ENCODE measurements at regions not wholly inside any gene's neighbourhood (a gene's known extent, or its start where the extent isn't known, plus 50 kb on each side); places are given as distances from the start of the nearest gene placed in this dataset.
"Not testable (repeated sequence)": the region's sequence is repeated elsewhere in the genome, so short reads cannot be mapped to it uniquely, and the experiment has no call there.

- DNase-seq = not testable (repeated sequence)
Measured at GRCh38 chr17:445839-446238, 93.2 kb upstream of the RPH3AL start, which contains the start of gene RFLNB. Gene RFLNB, minus strand, starts transcription at chr17:445939.

- DNase-seq = no peak
Measured at GRCh38 chr17:444879-445454, 92.4 kb upstream of the RPH3AL start.

- no peak for DNase-seq
Measured at GRCh38 chr17:443109-443508, 90.5 kb upstream of the RPH3AL start.

- DNase-seq = no peak
Measured at GRCh38 chr17:441155-441950, 88.7 kb upstream of the RPH3AL start.

- DNase-seq = no peak
Measured at GRCh38 chr17:438191-438590, 85.6 kb upstream of the RPH3AL start.

- no peak for DNase-seq
Measured at GRCh38 chr17:437545-437944, 84.9 kb upstream of the RPH3AL start.

GRCh38 chr17:436571-436970, 84.0 kb upstream of the RPH3AL start:
- DNase-seq = no peak

- DNase-seq = not testable (repeated sequence)
Measured at GRCh38 chr17:432471-432870, 79.9 kb upstream of the RPH3AL start.

GRCh38 chr17:431494-431893, 78.9 kb upstream of the RPH3AL start:
- no peak for DNase-seq

GRCh38 chr17:429589-429988, 77.0 kb upstream of the RPH3AL start:
- no peak for DNase-seq

GRCh38 chr17:428414-428813, 75.8 kb upstream of the RPH3AL start:
- no peak for DNase-seq

- no peak for DNase-seq
Measured at GRCh38 chr17:427891-428290, 75.3 kb upstream of the RPH3AL start.

GRCh38 chr17:427327-427726, 74.7 kb upstream of the RPH3AL start:
- DNase-seq = no peak

- no peak for DNase-seq
Measured at GRCh38 chr17:422196-422930, 69.8 kb upstream of the RPH3AL start.

GRCh38 chr17:420479-421175, 68.0 kb upstream of the RPH3AL start:
- no peak for DNase-seq

- no peak for DNase-seq
Measured at GRCh38 chr17:419073-419735, 66.6 kb upstream of the RPH3AL start.

- no peak for DNase-seq
Measured at GRCh38 chr17:418421-418751, 65.8 kb upstream of the RPH3AL start.

GRCh38 chr17:417691-418420, 65.2 kb upstream of the RPH3AL start:
- no peak for DNase-seq

GRCh38 chr17:416293-417206, 63.9 kb upstream of the RPH3AL start:
- DNase-seq = no peak

GRCh38 chr17:413706-414380, 61.2 kb upstream of the RPH3AL start:
- DNase-seq = no peak

GRCh38 chr17:413016-413350, 60.4 kb upstream of the RPH3AL start:
- DNase-seq = no peak
